Stimulated activated CD8-positive, alpha-beta memory T cell treated with anti-CD3 and anti-CD28 coated beads, Interleukin-4, amount 100 ng/mL, for 24 hours (primary cell): ENCODE measurements at regions not wholly inside any gene's neighbourhood (a gene's known extent, or its start where the extent isn't known, plus 50 kb on each side); places are given as distances from the start of the nearest gene placed in this dataset.

Source experiments
- DNase-seq: peaks from one replicate; pipeline ENCODE4 v3.0.0-alpha.2; 2020; ENCODE audit warnings: low read depth

- no peak for DNase-seq
Observed at GRCh38 chr17:79443026-79443425, 167.8 kb downstream of the RBFOX3 start.

GRCh38 chr17:79441356-79442160 is 169.3 kb downstream of the RBFOX3 start:
- no peak for DNase-seq

GRCh38 chr17:79440251-79440650 is 170.6 kb downstream of the RBFOX3 start:
- DNase-seq, result no peak

GRCh38 chr17:79439493-79439892 is 171.4 kb downstream of the RBFOX3 start:
- no peak for DNase-seq

- DNase-seq, result no peak
Observed at GRCh38 chr17:79438546-79439334, 172.1 kb downstream of the RBFOX3 start.

- no peak for DNase-seq
Observed at GRCh38 chr17:79438058-79438457, 172.8 kb downstream of the RBFOX3 start.

GRCh38 chr17:79437081-79437480 is 173.8 kb downstream of the RBFOX3 start:
- DNase-seq, result no peak

GRCh38 chr17:79435962-79436361 is 174.9 kb downstream of the RBFOX3 start:
- DNase-seq, result no peak

- DNase-seq, result no peak
Observed at GRCh38 chr17:79435296-79435695, 175.6 kb downstream of the RBFOX3 start.

- DNase-seq, result no peak
Observed at GRCh38 chr17:79434215-79434614, 176.6 kb downstream of the RBFOX3 start.

GRCh38 chr17:79433379-79433778 is 177.5 kb downstream of the RBFOX3 start:
- no peak for DNase-seq

- no peak for DNase-seq
Observed at GRCh38 chr17:79431175-79431574, 179.7 kb downstream of the RBFOX3 start.

GRCh38 chr17:79429864-79430494 is 180.9 kb downstream of the RBFOX3 start:
- no peak for DNase-seq

GRCh38 chr17:79428988-79429387 is 181.9 kb downstream of the RBFOX3 start:
- no peak for DNase-seq

GRCh38 chr17:79427621-79428539 is 183.0 kb downstream of the RBFOX3 start:
- no peak for DNase-seq

- DNase-seq, result no peak
Observed at GRCh38 chr17:79425686-79426085, 185.2 kb downstream of the RBFOX3 start.

- no peak for DNase-seq
Observed at GRCh38 chr17:79424471-79425185, 186.2 kb downstream of the RBFOX3 start.

- DNase-seq, result no peak
Observed at GRCh38 chr17:79423811-79424465, 186.9 kb downstream of the RBFOX3 start.

GRCh38 chr17:79422236-79422635 is 188.6 kb downstream of the RBFOX3 start:
- DNase-seq, result no peak
